CD14-positive monocyte (primary cell): ENCODE measurements at regions not wholly inside any gene's neighbourhood (a gene's known extent, or its start where the extent isn't known, plus 50 kb on each side); places are given as distances from the start of the nearest gene placed in this dataset.
"Not testable (repeated sequence)": the region's sequence is repeated elsewhere in the genome, so short reads cannot be mapped to it uniquely, and the experiment has no call there.

Experiments
- DNase-seq, 3 donors: peaks; one replicate each; pipeline ENCODE4 v3.0.0-alpha.2; 2011 to 2022
- H2AFZ ChIP-seq: 2 replicates; pipeline ENCODE4 v1.6.0; 2012; ENCODE audit warnings: mild to moderate bottlenecking, low read depth, low read length, inconsistent platforms; ENCODE audit not compliant: insufficient read depth, poor library complexity, severe bottlenecking
- H3K27ac ChIP-seq, 2 donors: 1 replicate in 1 of 2; 2 replicates in 1 of 2; pipeline ENCODE4 v1.5.1; 2012 to 2013; ENCODE audit warnings: low read length in 2 of 2, control low read depth in 1 of 2, inconsistent platforms in 1 of 2, low read depth in 1 of 2, mild to moderate bottlenecking in 1 of 2
- H3K27me3 ChIP-seq, 2 donors: one replicate each; pipeline versions ENCODE4 v1.6.0 to v1.6.1; 2011 to 2013; ENCODE audit warnings: low read length in 2 of 2; ENCODE audit not compliant: control insufficient read depth in 2 of 2, insufficient read depth in 2 of 2
- H3K36me3 ChIP-seq, 2 donors: replicated peaks in 1 of 2; 1 replicate in 1 of 2; 2 replicates in 1 of 2; pipeline versions ENCODE4 v1.5.1 to v1.6.1; 2012 to 2013; ENCODE audit warnings: low read length in 2 of 2, control low read depth in 1 of 2, inconsistent platforms in 1 of 2, mild to moderate bottlenecking in 1 of 2; ENCODE audit not compliant: insufficient read depth in 2 of 2, control insufficient read depth in 1 of 2
- H3K4me1 ChIP-seq, 2 donors: 1 replicate in 1 of 2; 2 replicates in 1 of 2; pipeline versions ENCODE4 v1.5.1 to v1.6.1; 2012 to 2013; ENCODE audit warnings: low read length in 2 of 2, control low read depth in 1 of 2, inconsistent platforms in 1 of 2, mild to moderate bottlenecking in 1 of 2, moderate library complexity in 1 of 2; ENCODE audit not compliant: insufficient read depth in 2 of 2, control insufficient read depth in 1 of 2
- H3K4me2 ChIP-seq: replicated peaks from 2 replicates; pipeline ENCODE3; 2012; ENCODE audit warnings: low read length, moderate library complexity, mild to moderate bottlenecking; ENCODE audit not compliant: poor library complexity, severe bottlenecking; ENCODE audit errors: extremely low read depth
- H3K4me3 ChIP-seq, 3 experiments: fragments of 200-600 bp in 1 of 3; sonication (generic) in 1 of 3; replicated peaks in 1 of 3; 1 replicate in 2 of 3; 2 replicates in 1 of 3; pipeline ENCODE4 v1.5.1; 2011 to 2013; ENCODE audit warnings: low read length in 3 of 3, mild to moderate bottlenecking in 3 of 3, control low read depth in 2 of 3, low read depth in 2 of 3, inconsistent platforms in 1 of 3, moderate library complexity in 1 of 3
- H3K79me2 ChIP-seq: 2 replicates; pipeline ENCODE4 v1.6.0; 2012; ENCODE audit warnings: mild to moderate bottlenecking, control low read depth, inconsistent platforms, low read length, moderate library complexity; ENCODE audit not compliant: insufficient read depth
- H3K9ac ChIP-seq: 2 replicates; pipeline ENCODE4 v1.6.0; 2017; ENCODE audit warnings: low read length, mild to moderate bottlenecking; ENCODE audit not compliant: insufficient read depth, poor library complexity, severe bottlenecking
- H3K9me3 ChIP-seq, 2 donors: replicated peaks in 1 of 2; 1 replicate in 1 of 2; 2 replicates in 1 of 2; pipeline versions ENCODE4 v1.5.1 to v1.6.1; 2012 to 2013; ENCODE audit warnings: low read length in 2 of 2, control low read depth in 1 of 2; ENCODE audit not compliant: control insufficient read depth in 1 of 2, insufficient read depth in 1 of 2
- H4K20me1 ChIP-seq: 2 replicates; pipeline ENCODE4 v1.6.0; 2012; ENCODE audit warnings: mild to moderate bottlenecking, low read length, control low read depth, moderate library complexity; ENCODE audit not compliant: insufficient read depth
- H3K27ac Mint-ChIP-seq, 7 donors: one replicate each; pipeline ENCODE4 v1.8.0; 2020; ENCODE audit warnings: mild to moderate bottlenecking in 7 of 7, mixed read lengths in 7 of 7, moderate library complexity in 6 of 7, inconsistent platforms in 2 of 7
- H3K27me3 Mint-ChIP-seq, 3 donors: one replicate each; pipeline ENCODE4 v1.8.0; 2021 to 2022; ENCODE audit warnings: low read depth in 3 of 3, mild to moderate bottlenecking in 3 of 3, mixed read lengths in 3 of 3, moderate library complexity in 3 of 3, inconsistent platforms in 1 of 3
- H3K36me3 Mint-ChIP-seq, 2 donors: one replicate each; pipeline ENCODE4 v1.8.0; 2020; ENCODE audit warnings: mixed read lengths in 2 of 2, inconsistent platforms in 1 of 2, mild to moderate bottlenecking in 1 of 2
- H3K4me1 Mint-ChIP-seq: one replicate; pipeline ENCODE4 v1.8.0; 2020; ENCODE audit warnings: mild to moderate bottlenecking, mixed read lengths
- H3K4me3 Mint-ChIP-seq, 2 donors: one replicate each; pipeline ENCODE4 v1.8.0; 2020; ENCODE audit warnings: mild to moderate bottlenecking in 2 of 2, mixed read lengths in 2 of 2, moderate library complexity in 1 of 2
- H3K9me3 Mint-ChIP-seq, 7 donors: one replicate each; pipeline ENCODE4 v1.8.0; 2020 to 2022; ENCODE audit warnings: mixed read lengths in 7 of 7, mild to moderate bottlenecking in 6 of 7, moderate library complexity in 6 of 7, inconsistent platforms in 2 of 7
- WGBS: methylation state at CpG from one replicate; pipeline ENCODE4 v1.1.5; 2013; ENCODE audit warnings: missing lambda C conversion rate; ENCODE audit not compliant: insufficient coverage; 5-methylcytosine and 5-hydroxymethylcytosine counted together
- intact Hi-C, 2 donors: fragments of 100-400 bp; cut with micrococcal nuclease; formaldehyde crosslinking; loops; one replicate each; pipeline versions ENCODE4 v1.15.0 to v1.15.1; 2023

DNA sequence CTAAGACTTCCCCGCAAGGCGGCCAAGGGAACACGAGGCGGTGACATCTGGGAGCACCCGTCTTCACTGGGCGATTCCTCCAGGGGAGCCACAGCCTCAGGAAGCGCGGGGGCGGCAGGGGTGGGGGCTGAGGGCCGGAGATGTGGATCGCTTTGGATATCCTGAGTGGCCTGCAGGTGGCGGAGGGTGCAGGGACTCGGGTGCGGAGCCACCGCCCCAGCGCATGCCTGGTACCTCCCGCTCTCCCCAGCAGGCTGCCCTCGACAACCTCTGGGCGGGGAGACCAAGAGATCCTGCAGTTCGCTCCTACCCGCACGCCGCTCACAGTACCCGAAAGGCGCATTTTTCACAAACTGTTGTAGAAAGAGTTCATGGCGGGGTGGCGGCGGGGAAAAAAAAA is 201.4 kb upstream of the PRKX start:
- H3K27me3 Mint-ChIP-seq, H3K4me3 ChIP-seq, H3K4me1 ChIP-seq, H3K4me3 Mint-ChIP-seq, H3K27ac Mint-ChIP-seq, H3K9ac ChIP-seq, H3K27me3 ChIP-seq, H3K27ac ChIP-seq, H3K4me2 ChIP-seq, H3K36me3 Mint-ChIP-seq, H3K4me1 Mint-ChIP-seq, intact Hi-C loops, H4K20me1 ChIP-seq, H3K9me3 ChIP-seq, DNase-seq, H3K9me3 Mint-ChIP-seq, H2AFZ ChIP-seq, H3K36me3 ChIP-seq, H3K79me2 ChIP-seq: not testable (repeated sequence)
- WGBS = no CpG with 5 or more reads among the region's 28 CpGs

DNA sequence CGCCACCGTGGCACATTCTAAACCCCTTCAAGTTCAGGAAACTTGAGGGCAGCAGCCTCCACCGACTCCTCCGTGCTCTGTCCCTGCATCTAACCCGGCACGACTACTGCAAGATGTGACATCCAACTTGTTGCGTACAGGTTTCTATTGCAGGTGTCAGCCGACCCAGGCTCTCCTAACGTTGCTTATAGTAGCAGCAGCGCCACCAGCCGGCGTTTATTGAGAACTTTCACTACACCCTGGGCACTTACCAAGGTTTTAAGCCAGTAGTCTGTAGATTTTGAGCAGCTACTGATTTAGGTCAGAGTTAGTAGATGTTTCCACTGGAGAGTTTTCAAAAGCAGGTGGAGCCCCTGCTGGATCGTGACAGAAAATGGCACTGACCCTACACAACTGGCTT is 200.6 kb upstream of the PRKX start:
- H3K9ac ChIP-seq, intact Hi-C loops: not testable (repeated sequence)
- WGBS = no CpG with 5 or more reads among the region's 13 CpGs

DNA sequence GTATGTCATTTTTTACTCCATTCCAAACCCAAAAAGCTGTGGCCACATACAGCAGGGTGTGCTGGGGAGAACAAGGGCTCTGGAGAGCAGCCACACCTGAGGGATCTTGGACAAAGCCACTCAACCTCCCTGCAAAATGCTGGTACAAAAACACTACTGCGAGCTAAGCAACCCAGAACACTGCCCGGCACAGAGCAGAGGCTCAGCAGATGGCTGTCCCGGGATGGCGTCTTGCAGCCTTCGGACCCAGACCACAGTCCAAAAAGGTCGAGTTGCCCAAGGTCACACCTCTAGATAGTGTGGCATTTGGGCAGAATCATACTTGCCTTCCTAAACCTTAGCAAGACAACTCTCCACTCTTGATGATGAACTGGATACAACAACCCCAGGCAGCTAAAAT is 197.6 kb upstream of the PRKX start:
- H3K4me2 ChIP-seq, H3K27ac ChIP-seq, H3K79me2 ChIP-seq: not testable (repeated sequence)

More for the DNA sequence above, 200.6 kb upstream of the PRKX start:
- not testable (repeated sequence) for H3K36me3 Mint-ChIP-seq, H3K27me3 Mint-ChIP-seq, H3K27ac ChIP-seq, H3K27me3 ChIP-seq, H3K4me2 ChIP-seq, H2AFZ ChIP-seq, H4K20me1 ChIP-seq, DNase-seq, H3K4me3 ChIP-seq, H3K27ac Mint-ChIP-seq, H3K4me3 Mint-ChIP-seq, H3K4me1 ChIP-seq, H3K9me3 ChIP-seq, H3K79me2 ChIP-seq, H3K4me1 Mint-ChIP-seq, H3K36me3 ChIP-seq, H3K9me3 Mint-ChIP-seq

GRCh38 chrX:3910611-3911010 is 197.2 kb upstream of the PRKX start:
- H3K4me1 Mint-ChIP-seq, DNase-seq, H3K79me2 ChIP-seq, H3K36me3 Mint-ChIP-seq, H3K36me3 ChIP-seq, H3K4me1 ChIP-seq, H3K27me3 Mint-ChIP-seq, intact Hi-C loops, H3K4me3 ChIP-seq, H3K27ac Mint-ChIP-seq, H3K9ac ChIP-seq, H2AFZ ChIP-seq, H3K4me3 Mint-ChIP-seq, H3K27me3 ChIP-seq, H3K9me3 Mint-ChIP-seq, H3K4me2 ChIP-seq, H3K9me3 ChIP-seq, H3K27ac ChIP-seq, H4K20me1 ChIP-seq: not testable (repeated sequence)
- WGBS = no CpG with 5 or more reads among the region's 5 CpGs

More for the DNA sequence above, 197.6 kb upstream of the PRKX start:
- H3K27me3 ChIP-seq, H3K36me3 ChIP-seq, H2AFZ ChIP-seq, H3K9ac ChIP-seq, H3K27me3 Mint-ChIP-seq, H3K4me3 ChIP-seq, intact Hi-C loops, H3K9me3 Mint-ChIP-seq, H4K20me1 ChIP-seq, H3K4me1 ChIP-seq, H3K4me1 Mint-ChIP-seq, H3K9me3 ChIP-seq, H3K36me3 Mint-ChIP-seq, H3K27ac Mint-ChIP-seq, DNase-seq, H3K4me3 Mint-ChIP-seq: not testable (repeated sequence)
- no CpG with 5 or more reads among the region's 6 CpGs for WGBS
